WERI-Rb-1 (cell line): ENCODE measurements at regions not wholly inside any gene's neighbourhood (a gene's known extent, or its start where the extent isn't known, plus 50 kb on each side); places are given as distances from the start of the nearest gene placed in this dataset.

Experiments used
- DNase-seq: peaks from one replicate; pipeline ENCODE4 v3.0.0-alpha.2; 2020
- H3K27ac ChIP-seq: fragments of 250-450 bp; sonication (Bioruptor Pico); 2 replicates; pipeline ENCODE4 v1.5.1; 2020; ENCODE audit warnings: mild to moderate bottlenecking, moderate library complexity
- H3K27me3 ChIP-seq: fragments of 250-450 bp; sonication (Bioruptor Pico); 2 replicates; pipeline ENCODE4 v1.5.1; 2021; ENCODE audit warnings: mild to moderate bottlenecking, low read depth, moderate library complexity; ENCODE audit not compliant: insufficient read depth, severe bottlenecking
- H3K36me3 ChIP-seq: fragments of 250-450 bp; sonication (Bioruptor Pico); 2 replicates; pipeline ENCODE4 v1.5.1; 2020; ENCODE audit warnings: mild to moderate bottlenecking, moderate library complexity
- H3K4me3 ChIP-seq: 2 replicates; pipeline ENCODE4 v1.5.1; 2011; ENCODE audit warnings: low read depth, mild to moderate bottlenecking, control low read depth, low read length
- H3K9me3 ChIP-seq: fragments of 250-450 bp; sonication (Bioruptor Pico); 2 replicates; pipeline ENCODE4 v1.5.1; 2021; ENCODE audit warnings: mild to moderate bottlenecking, moderate library complexity; ENCODE audit not compliant: severe bottlenecking
- TF ChIP-seq, protein P1 (sequence below): IDR thresholded peaks from 2 replicates; pipeline ENCODE4 v1.5.1; 2011; ENCODE audit warnings: low read depth, mild to moderate bottlenecking, control low read depth, inconsistent platforms, low read length

DNA sequence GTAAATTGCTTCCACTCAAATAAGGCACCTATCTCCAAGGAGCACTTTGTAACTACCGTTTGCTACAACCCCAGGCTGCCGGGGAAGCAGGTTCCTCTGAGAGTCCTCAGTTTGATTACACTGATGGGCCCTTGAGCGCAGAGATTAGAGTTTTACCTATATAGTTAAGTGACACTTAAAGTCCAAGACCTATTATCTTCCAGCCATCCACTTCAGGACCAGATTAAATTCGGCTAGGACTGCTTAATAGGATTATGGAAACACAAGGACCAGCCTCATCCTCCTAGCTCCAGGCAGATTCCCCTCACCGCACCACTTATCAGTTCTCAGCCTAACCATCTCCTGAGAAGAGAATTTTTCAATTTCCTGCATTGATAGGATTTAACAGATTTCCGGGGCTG, 64.7 kb upstream of the TIAM2 start:
- Histone ChIP-seq H3K4me3 (peak overlapping the region; percentile 36), H3K9me3 (no peaks in the 10 kb centered on the region), H3K27ac (peak overlapping the region; percentile 88), H3K36me3 (no peaks in the 10 kb centered on the region), H3K27me3 (no peaks in the 10 kb centered on the region)
- TF ChIP-seq, protein P1, sequence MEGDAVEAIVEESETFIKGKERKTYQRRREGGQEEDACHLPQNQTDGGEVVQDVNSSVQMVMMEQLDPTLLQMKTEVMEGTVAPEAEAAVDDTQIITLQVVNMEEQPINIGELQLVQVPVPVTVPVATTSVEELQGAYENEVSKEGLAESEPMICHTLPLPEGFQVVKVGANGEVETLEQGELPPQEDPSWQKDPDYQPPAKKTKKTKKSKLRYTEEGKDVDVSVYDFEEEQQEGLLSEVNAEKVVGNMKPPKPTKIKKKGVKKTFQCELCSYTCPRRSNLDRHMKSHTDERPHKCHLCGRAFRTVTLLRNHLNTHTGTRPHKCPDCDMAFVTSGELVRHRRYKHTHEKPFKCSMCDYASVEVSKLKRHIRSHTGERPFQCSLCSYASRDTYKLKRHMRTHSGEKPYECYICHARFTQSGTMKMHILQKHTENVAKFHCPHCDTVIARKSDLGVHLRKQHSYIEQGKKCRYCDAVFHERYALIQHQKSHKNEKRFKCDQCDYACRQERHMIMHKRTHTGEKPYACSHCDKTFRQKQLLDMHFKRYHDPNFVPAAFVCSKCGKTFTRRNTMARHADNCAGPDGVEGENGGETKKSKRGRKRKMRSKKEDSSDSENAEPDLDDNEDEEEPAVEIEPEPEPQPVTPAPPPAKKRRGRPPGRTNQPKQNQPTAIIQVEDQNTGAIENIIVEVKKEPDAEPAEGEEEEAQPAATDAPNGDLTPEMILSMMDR: no peak
- DNase-seq: peak; percentile 91

DNA sequence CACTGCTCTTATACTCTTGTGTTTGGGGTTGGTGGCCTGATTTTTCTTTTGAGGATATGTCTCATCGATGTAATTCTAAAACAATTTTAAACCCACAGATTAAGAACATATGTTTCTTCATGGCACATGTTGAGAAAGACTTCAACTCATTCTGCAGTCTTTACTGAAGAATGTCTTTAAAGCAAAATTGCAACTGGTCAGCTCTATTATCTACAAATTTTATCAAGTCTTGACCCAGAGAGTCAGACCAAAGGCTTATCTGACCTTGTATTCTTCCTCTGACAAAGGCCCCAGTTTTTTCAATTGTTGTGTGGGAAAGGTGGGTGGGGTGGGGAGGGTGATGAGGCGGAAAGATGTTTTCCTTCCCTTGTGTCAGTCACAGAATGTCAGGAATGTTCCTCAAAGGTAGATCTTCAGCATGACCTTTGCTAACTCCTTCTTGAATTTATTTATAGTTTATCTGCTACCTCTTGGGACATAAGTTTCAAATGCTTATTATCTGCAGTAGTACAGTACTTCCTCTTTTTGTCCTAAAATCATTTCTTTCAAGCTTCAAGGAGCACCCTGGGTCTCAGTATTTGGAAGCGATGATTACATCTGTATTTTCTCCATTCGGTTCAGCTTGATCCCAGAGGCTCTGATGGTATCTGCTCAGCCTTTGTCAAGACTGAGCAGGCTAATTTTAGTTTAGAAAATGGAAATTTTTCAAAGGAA, 63.2 kb upstream of the TIAM2 start:
- Histone ChIP-seq H3K36me3 (no peaks in the 10 kb centered on the region), H3K9me3 (no peaks in the 10 kb centered on the region), H3K27me3 (no peaks in the 10 kb centered on the region), H3K4me3 (no peak overlapping the region), H3K27ac (peak overlapping the region; percentile 88)
- TF ChIP-seq, protein P1: no peak
- DNase-seq: no peak

- no peaks in the 10 kb centered on the region for H3K9me3 ChIP-seq
- no peaks in the 10 kb centered on the region for H3K27me3 ChIP-seq
- peak overlapping the region; percentile 88; the same call in 1 of the 2 replicates for H3K27ac ChIP-seq
- H3K36me3 ChIP-seq: no peaks in the 10 kb centered on the region
- H3K4me3 ChIP-seq: no peak overlapping the region
- no peak for DNase-seq
- TF ChIP-seq, protein P1: no peak
These were observed 62.5 kb upstream of the TIAM2 start for GRCh38 chr6:154932515-154933027.

DNA sequence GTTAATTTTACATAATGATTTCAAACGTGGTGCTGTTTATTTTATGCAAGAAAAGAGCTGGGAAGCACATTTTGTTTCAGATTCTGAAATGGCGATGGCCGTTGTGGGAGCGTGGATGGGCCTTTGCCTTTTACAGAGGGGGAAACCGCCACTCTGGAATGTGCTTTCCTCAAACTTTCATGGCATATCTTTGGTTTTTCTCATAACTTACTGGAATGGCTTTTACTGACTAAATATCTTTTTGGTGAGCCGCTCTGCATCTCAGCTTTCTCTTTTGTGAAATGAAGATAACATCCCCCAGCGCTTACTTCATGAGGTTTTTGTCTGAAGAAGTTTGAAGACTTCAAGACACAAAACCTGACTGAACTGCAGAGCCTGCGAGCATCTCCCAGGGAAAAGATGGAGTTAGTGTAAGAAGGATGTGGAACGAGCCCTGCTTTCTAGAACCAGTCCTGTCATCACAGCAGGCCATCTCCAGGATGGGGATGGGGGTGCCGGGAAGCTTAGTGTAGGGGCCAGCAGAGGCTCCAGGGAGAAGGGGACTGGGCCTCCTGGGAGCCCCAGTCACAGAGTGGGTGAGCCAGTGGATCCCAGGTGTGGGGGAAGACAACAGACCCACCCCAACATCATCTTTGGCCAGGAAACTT, 61.8 kb upstream of the TIAM2 start:
- DNase-seq: no peak
- Histone ChIP-seq H3K36me3 (no peaks in the 10 kb centered on the region), H3K4me3 (no peak overlapping the region), H3K27me3 (no peaks in the 10 kb centered on the region), H3K9me3 (no peaks in the 10 kb centered on the region), H3K27ac (no peak overlapping the region)
- TF ChIP-seq, protein P1: no peak

DNA sequence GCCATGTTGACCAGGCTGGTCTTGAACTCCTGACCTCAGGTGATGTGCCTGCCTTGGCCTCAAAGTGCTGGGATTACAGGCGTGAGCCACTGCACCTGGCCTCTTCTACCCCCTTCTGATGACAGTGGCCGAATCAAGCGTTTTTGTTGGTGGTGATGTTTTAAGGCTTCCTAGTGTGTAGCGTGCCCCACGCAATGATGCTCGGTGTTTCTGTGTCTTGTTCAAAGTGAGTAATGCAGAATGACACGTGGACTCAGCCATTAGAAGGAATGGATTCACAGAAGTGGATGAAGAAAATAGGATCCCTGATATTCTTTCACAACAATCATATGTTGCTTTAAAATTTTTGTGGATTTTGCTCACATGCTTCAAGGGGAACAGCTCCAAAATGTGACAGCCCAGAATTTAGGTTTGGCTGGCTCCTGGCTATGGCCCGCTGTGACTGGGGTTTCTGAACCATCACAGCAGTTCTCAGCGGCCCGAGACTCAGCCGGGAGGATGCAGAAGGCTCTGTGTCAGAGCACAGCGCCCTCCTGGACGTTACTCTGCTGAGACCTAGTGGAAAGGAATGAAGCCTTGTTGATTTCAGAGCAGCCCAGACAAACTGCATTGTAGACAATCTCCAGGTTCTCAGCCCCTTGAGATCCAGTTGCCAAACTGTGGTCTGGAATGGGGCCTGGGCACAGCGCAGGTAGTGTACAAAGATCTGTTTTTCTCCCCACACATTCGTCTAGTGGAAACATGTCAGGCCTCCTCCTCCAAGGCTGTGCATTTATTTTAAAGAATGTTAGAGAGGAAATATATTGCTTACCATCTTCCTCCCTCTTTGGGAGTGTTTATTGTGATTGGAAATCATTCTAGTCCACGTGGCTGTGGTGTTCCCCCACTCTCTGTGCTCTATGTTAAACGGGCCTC, 57.6 kb upstream of the TIAM2 start:
- TF ChIP-seq, protein P1: peak; percentile 31; the same call in 1 of the 2 replicates
- DNase-seq: no peak
- Histone ChIP-seq H3K36me3 (no peaks in the 10 kb centered on the region), H3K9me3 (no peaks in the 10 kb centered on the region), H3K4me3 (no peak overlapping the region), H3K27ac (no peak overlapping the region), H3K27me3 (no peaks in the 10 kb centered on the region)
